HL-60 (cell line): ENCODE measurements at regions not wholly inside any gene's neighbourhood (a gene's known extent, or its start where the extent isn't known, plus 50 kb on each side); places are given as distances from the start of the nearest gene placed in this dataset.

ENCODE experiments used
- CTCF ChIP-seq: IDR thresholded peaks from one replicate; pipeline ENCODE4 v1.5.1; 2011; ENCODE audit warnings: low read length, control low read depth, inconsistent platforms; ENCODE audit not compliant: insufficient read depth
- GABPA ChIP-seq: IDR thresholded peaks from 2 replicates; pipeline ENCODE4 v1.6.1; 2012; ENCODE audit warnings: low read depth
- POLR2AphosphoS5 ChIP-seq: IDR thresholded peaks from 2 replicates; pipeline ENCODE4 v1.6.1; 2012; ENCODE audit warnings: low read depth
- REST ChIP-seq: IDR thresholded peaks from 2 replicates; pipeline ENCODE4 v1.6.1; 2012; ENCODE audit warnings: low read depth; ENCODE audit not compliant: insufficient replicate concordance

- TF ChIP-seq CTCF = no peak
- no peak for TF ChIP-seq GABPA
- no peak for TF ChIP-seq REST
- no peak for TF ChIP-seq POLR2AphosphoS5
Measured at GRCh38 chr20:59459586-59459985, 144.8 kb upstream of the PHACTR3 start.
